ENCODE measurements at regions not wholly inside any gene's neighbourhood (a gene's known extent, or its start where the extent isn't known, plus 50 kb on each side); places are given as distances from the start of the nearest gene placed in this dataset.

DNA sequence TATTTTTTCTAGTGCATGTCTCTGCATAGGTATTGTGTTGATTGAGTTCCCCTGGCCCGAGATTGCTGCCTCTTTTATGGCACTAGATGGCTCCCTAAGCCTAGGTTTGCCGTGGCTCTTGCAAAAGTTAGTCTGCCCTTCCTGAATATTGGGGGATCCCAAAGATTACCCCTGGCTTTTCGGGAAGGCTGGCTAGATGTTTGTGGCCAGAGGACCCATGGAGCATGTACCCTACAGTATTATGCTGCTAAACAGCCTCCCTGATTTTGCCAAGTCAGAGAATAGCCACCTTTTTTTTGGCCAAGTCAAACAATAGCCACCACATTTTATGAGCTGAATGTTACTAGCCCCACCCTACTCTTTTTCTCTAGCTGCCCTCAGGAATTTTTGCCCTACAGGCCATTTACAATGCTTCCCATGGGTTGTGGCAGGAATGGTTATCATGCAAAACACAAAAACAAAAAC is 343.2 kb downstream of the OLFM3 start:
- WGBS, 2 donors (ENCODE audit: low coverage in 1 of 2): 10 to 14% methylated on average over 1 to 2 of the region's 3 CpGs
- H3K4me1 ChIP-seq: no peaks in the 10 kb centered on the region
- no peak overlapping the region for H3K27ac ChIP-seq
- H3K4me3 ChIP-seq: no peak overlapping the region
- no peak for ATAC-seq
- TF ChIP-seq POLR2AphosphoS5 (IDR thresholded peaks at IDR 0.05) (no peak), POLR2A (IDR thresholded peaks at IDR 0.05) (no peak), EP300 (IDR thresholded peaks at IDR 0.05) (no peak)
- TF ChIP-seq, protein P1, sequence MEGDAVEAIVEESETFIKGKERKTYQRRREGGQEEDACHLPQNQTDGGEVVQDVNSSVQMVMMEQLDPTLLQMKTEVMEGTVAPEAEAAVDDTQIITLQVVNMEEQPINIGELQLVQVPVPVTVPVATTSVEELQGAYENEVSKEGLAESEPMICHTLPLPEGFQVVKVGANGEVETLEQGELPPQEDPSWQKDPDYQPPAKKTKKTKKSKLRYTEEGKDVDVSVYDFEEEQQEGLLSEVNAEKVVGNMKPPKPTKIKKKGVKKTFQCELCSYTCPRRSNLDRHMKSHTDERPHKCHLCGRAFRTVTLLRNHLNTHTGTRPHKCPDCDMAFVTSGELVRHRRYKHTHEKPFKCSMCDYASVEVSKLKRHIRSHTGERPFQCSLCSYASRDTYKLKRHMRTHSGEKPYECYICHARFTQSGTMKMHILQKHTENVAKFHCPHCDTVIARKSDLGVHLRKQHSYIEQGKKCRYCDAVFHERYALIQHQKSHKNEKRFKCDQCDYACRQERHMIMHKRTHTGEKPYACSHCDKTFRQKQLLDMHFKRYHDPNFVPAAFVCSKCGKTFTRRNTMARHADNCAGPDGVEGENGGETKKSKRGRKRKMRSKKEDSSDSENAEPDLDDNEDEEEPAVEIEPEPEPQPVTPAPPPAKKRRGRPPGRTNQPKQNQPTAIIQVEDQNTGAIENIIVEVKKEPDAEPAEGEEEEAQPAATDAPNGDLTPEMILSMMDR (IDR thresholded peaks at IDR 0.05): no peak
- peaks cover 0 to 34% (median 0%) of the 10 kb centered on the region in 3 donors for H3K9me3 ChIP-seq
- H3K27me3 ChIP-seq: no peaks in the 10 kb centered on the region
- H3K36me3 ChIP-seq: no peaks in the 10 kb centered on the region

DNA sequence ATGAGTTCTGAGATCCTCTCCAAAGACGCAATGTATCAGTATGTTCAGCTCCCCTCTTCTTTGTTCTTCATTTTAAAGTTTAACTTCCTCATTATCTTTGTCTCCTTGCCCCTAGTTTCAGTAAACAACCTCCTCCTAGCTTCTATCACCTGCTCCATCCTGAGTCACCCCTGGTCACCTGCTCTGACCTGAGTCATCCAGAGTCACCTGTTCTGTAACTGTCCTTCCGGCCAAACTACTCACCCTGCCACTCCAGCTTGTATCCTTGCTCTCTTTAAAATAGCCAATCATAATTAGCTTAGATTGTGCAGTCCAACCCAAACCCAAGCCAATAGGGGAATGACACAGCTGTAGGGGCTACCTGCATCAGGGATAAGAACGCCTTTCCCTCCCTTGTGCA is 332.0 kb downstream of the OLFM3 start:
- no peak overlapping the region for H3K4me3 ChIP-seq
- H3K27me3 ChIP-seq: no peaks in the 10 kb centered on the region
- no peak for ATAC-seq
- H3K36me3 ChIP-seq: no peaks in the 10 kb centered on the region
- TF ChIP-seq POLR2AphosphoS5 (IDR thresholded peaks at IDR 0.05): no peak
- TF ChIP-seq, protein P1 (IDR thresholded peaks at IDR 0.05): no peak
- TF ChIP-seq EP300 (IDR thresholded peaks at IDR 0.05): no peak
- no peak for TF ChIP-seq POLR2A (IDR thresholded peaks at IDR 0.05)
- no peaks in the 10 kb centered on the region for H3K4me1 ChIP-seq
- peaks cover 0 to 23% (median 0%) of the 10 kb centered on the region in 3 donors for H3K9me3 ChIP-seq
- H3K27ac ChIP-seq: no peak overlapping the region
- 95 to 99% methylated on average over 3 of the region's 3 CpGs for WGBS, 2 donors (ENCODE audit: low coverage in 1 of 2)

DNA sequence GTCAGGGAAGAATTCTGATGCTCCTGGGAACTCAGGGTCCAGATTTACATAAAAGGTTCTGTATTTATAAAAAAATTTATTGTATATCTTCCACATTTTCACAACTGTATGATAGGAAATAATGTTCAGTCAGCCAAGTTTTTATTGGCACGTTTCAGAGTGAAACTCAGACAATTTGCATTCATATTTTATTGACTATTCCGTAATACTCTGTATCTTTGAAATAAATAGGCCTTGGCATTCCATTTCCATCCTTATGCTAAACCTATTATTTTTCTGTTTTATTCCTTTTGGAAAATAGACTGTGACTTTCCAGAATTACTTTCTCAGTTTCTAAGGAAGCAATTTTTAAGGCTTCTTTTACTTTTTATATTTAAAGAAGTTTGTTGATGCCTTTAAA is 329.0 kb downstream of the OLFM3 start:
- peaks cover 0 to 6% (median 0%) of the 10 kb centered on the region in 3 donors for H3K9me3 ChIP-seq
- no peak for ATAC-seq
- H3K4me3 ChIP-seq: no peak overlapping the region
- no peak for TF ChIP-seq EP300 (IDR thresholded peaks at IDR 0.05)
- TF ChIP-seq POLR2A (IDR thresholded peaks at IDR 0.05): no peak
- TF ChIP-seq, protein P1 (IDR thresholded peaks at IDR 0.05): no peak
- no peak for TF ChIP-seq POLR2AphosphoS5 (IDR thresholded peaks at IDR 0.05)
- H3K27me3 ChIP-seq: no peaks in the 10 kb centered on the region
- no peaks in the 10 kb centered on the region for H3K36me3 ChIP-seq
- no peak overlapping the region for H3K27ac ChIP-seq
- H3K4me1 ChIP-seq: no peaks in the 10 kb centered on the region
- 66 to 73% methylated on average over 2 of the region's 2 CpGs for whole genome bisulfite sequencing, 2 donors (ENCODE audit: low coverage in 1 of 2)

DNA sequence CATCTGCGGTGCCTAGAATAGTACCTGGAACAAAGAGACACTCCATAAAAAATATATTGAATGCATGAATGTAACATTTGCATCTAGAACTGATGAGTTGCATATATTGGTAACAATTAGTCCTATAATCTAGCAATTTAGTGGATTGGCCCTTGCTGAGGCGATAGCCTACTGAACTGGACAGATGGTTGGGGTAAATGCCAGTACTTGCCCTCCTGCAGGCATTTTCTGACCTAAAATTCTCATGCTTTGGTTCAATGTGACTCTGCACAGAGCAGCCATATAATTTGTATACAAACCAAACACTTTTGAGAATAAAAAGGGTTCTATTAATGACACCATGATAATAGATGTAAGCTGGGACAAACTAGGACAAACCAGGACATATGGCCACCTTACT is 313.6 kb downstream of the OLFM3 start:
- no peaks in the 10 kb centered on the region for H3K4me1 ChIP-seq
- H3K36me3 ChIP-seq: no peaks in the 10 kb centered on the region
- H3K27ac ChIP-seq: no peak overlapping the region
- no peak overlapping the region for H3K4me3 ChIP-seq
- ATAC-seq: no peak
- 88 to 95% methylated on average over 2 of the region's 2 CpGs for WGBS, 2 donors (ENCODE audit: low coverage in 1 of 2)
- TF ChIP-seq POLR2AphosphoS5 (IDR thresholded peaks at IDR 0.05) (no peak), EP300 (IDR thresholded peaks at IDR 0.05) (no peak), POLR2A (IDR thresholded peaks at IDR 0.05) (no peak)
- TF ChIP-seq, protein P1 (IDR thresholded peaks at IDR 0.05): no peak
- H3K27me3 ChIP-seq: no peaks in the 10 kb centered on the region
- H3K9me3 ChIP-seq: no peaks in the 10 kb centered on the region

DNA sequence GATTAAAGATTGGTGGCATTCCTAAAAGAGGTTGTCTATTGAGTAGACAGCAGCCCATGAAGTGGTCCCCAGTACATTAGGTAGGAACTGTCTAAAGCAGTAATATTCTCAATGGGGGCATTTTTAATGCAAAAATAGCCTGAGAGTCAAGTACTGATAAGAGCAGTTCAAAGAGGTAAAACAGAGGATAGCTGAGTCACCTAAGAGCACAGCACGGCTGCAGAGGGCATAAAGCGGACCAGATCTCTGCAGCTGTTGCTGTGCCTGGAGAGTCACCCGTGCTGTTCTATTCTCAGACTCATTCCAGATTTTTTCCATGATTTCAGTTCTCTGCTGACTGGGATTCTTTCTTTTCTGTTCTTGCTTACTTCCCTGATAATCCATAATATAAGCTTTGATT is 313.2 kb downstream of the OLFM3 start:
- no peaks in the 10 kb centered on the region for H3K27me3 ChIP-seq
- H3K4me3 ChIP-seq: no peak overlapping the region
- TF ChIP-seq POLR2AphosphoS5 (IDR thresholded peaks at IDR 0.05) (no peak), POLR2A (IDR thresholded peaks at IDR 0.05) (no peak), EP300 (IDR thresholded peaks at IDR 0.05) (no peak)
- TF ChIP-seq, protein P1 (IDR thresholded peaks at IDR 0.05): no peak
- H3K27ac ChIP-seq: no peak overlapping the region
- ATAC-seq: no peak
- no peaks in the 10 kb centered on the region for H3K9me3 ChIP-seq
- WGBS, 2 donors (ENCODE audit: low coverage in 1 of 2): 25 to 56% methylated on average over 1 to 3 of the region's 3 CpGs
- no peaks in the 10 kb centered on the region for H3K4me1 ChIP-seq
- no peaks in the 10 kb centered on the region for H3K36me3 ChIP-seq

Measured in gastroesophageal sphincter (tissue), 4 donors.